ENCODE measurements at regions not wholly inside any gene's neighbourhood (a gene's known extent, or its start where the extent isn't known, plus 50 kb on each side); places are given as distances from the start of the nearest gene placed in this dataset.

DNA sequence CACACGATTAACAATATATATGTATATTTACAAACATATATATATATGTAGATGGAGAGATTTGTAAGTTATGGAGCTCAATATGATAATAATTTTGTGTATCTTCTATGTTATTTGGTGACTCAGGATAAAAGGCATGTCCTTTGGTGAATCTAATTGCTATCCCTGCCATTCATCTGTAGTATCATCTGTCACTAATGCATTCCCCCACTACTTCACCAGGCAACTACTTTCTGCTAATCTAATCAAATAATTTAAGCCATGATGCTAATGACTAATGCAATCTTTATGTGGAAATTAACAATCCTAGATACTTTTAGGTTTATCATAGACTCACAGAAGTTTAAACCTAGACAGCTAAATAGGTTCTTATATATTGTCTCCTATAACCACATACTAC is 1074.5 kb downstream of the PLA2G4A start:
- TF ChIP-seq, protein P1, sequence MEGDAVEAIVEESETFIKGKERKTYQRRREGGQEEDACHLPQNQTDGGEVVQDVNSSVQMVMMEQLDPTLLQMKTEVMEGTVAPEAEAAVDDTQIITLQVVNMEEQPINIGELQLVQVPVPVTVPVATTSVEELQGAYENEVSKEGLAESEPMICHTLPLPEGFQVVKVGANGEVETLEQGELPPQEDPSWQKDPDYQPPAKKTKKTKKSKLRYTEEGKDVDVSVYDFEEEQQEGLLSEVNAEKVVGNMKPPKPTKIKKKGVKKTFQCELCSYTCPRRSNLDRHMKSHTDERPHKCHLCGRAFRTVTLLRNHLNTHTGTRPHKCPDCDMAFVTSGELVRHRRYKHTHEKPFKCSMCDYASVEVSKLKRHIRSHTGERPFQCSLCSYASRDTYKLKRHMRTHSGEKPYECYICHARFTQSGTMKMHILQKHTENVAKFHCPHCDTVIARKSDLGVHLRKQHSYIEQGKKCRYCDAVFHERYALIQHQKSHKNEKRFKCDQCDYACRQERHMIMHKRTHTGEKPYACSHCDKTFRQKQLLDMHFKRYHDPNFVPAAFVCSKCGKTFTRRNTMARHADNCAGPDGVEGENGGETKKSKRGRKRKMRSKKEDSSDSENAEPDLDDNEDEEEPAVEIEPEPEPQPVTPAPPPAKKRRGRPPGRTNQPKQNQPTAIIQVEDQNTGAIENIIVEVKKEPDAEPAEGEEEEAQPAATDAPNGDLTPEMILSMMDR (IDR thresholded peaks at IDR 0.05) = no peak
- TF ChIP-seq ZFX (IDR thresholded peaks at IDR 0.05; ENCODE audit: borderline replicate concordance) = no peak

Data from 22Rv1 (cell line).